Neural cell (in vitro differentiated cells): ENCODE measurements at regions not wholly inside any gene's neighbourhood (a gene's known extent, or its start where the extent isn't known, plus 50 kb on each side); places are given as distances from the start of the nearest gene placed in this dataset.

Experiments used
- H2AFZ ChIP-seq: fragments of 200-600, 300-800 bp; sonication (generic), shearing (Covaris generic); 2 replicates; pipeline ENCODE4 v1.6.0; 2014; ENCODE audit warnings: low read depth, mild to moderate bottlenecking, antibody characterized with exemption, low read length, moderate library complexity
- H3F3A ChIP-seq: fragments of 200-600 bp; shearing (Covaris generic); 2 replicates; pipeline ENCODE4 v1.6.1; 2016; ENCODE audit warnings: mild to moderate bottlenecking, moderate library complexity, mixed read lengths, antibody characterized with exemption, low read length; ENCODE audit not compliant: insufficient read depth, poor library complexity, severe bottlenecking
- H3K27ac ChIP-seq: fragments of 200-600, 300-800 bp; sonication (generic), shearing (Covaris generic); 2 replicates; pipeline ENCODE4 v1.5.1; 2014; ENCODE audit warnings: mild to moderate bottlenecking, low read length, moderate library complexity
- H3K27me3 ChIP-seq: fragments of 300-800, 200-600 bp; sonication (generic), shearing (Covaris generic); 2 replicates; pipeline ENCODE4 v1.6.0; 2014; ENCODE audit warnings: mild to moderate bottlenecking, low read depth, low read length, moderate library complexity; ENCODE audit not compliant: insufficient read depth
- H3K36me3 ChIP-seq: fragments of 300-800, 200-600 bp; sonication (generic), shearing (Covaris generic); 2 replicates; pipeline ENCODE4 v1.5.1; 2014; ENCODE audit warnings: mild to moderate bottlenecking, antibody characterized with exemption, low read length, moderate library complexity; ENCODE audit not compliant: insufficient read depth
- H3K4me2 ChIP-seq: fragments of 300-800, 200-600 bp; sonication (generic), shearing (Covaris generic); 2 replicates; pipeline ENCODE4 v1.6.0; 2014; ENCODE audit warnings: mild to moderate bottlenecking, low read length
- H3K4me3 ChIP-seq: fragments of 300-800, 200-600 bp; sonication (generic), shearing (Covaris generic); 2 replicates; pipeline ENCODE4 v1.5.1; 2014; ENCODE audit warnings: mild to moderate bottlenecking, low read length, moderate library complexity
- H3K79me2 ChIP-seq: fragments of 200-600 bp; shearing (Covaris generic); replicated peaks from 2 replicates; pipeline ENCODE4 v1.6.0; 2014; ENCODE audit warnings: mild to moderate bottlenecking, low read length, moderate library complexity; ENCODE audit not compliant: insufficient read depth
- H3K9ac ChIP-seq: fragments of 300-800, 200-600 bp; sonication (generic), shearing (Covaris generic); 2 replicates; pipeline ENCODE4 v1.6.1; 2016; ENCODE audit warnings: mild to moderate bottlenecking, low read length, mixed read lengths
- H3K9me2 ChIP-seq: fragments of 200-600 bp; shearing (Covaris generic); 2 replicates; pipeline ENCODE4 v1.6.1; 2016; ENCODE audit warnings: mild to moderate bottlenecking, low read length, mixed read lengths; ENCODE audit not compliant: insufficient read depth
- H3K9me3 ChIP-seq: fragments of 200-600, 300-800 bp; sonication (generic), shearing (Covaris generic); 2 replicates; pipeline ENCODE4 v1.6.1; 2016; ENCODE audit warnings: mild to moderate bottlenecking, mixed run types, low read length, moderate library complexity, mixed read lengths
- H4K20me1 ChIP-seq: fragments of 200-600 bp; shearing (Covaris generic); 2 replicates; pipeline ENCODE4 v1.6.1; 2016; ENCODE audit warnings: mild to moderate bottlenecking, mixed run types; ENCODE audit not compliant: insufficient read depth
- CTCF ChIP-seq: fragments of 450-650 bp; IDR thresholded peaks from 2 replicates; pipeline ENCODE4 v1.5.1; 2014; ENCODE audit warnings: antibody characterized with exemption, mild to moderate bottlenecking, moderate library complexity; ENCODE audit not compliant: poor library complexity, severe bottlenecking
- EP300 ChIP-seq: fragments of 450-650 bp; conservative IDR thresholded peaks from 2 replicates; pipeline ENCODE4 v1.6.1; 2014; ENCODE audit warnings: antibody characterized with exemption, mild to moderate bottlenecking, moderate library complexity; ENCODE audit not compliant: poor library complexity, severe bottlenecking
- EZH2 ChIP-seq: fragments of 200-600, 300-800 bp; shearing (Covaris generic), sonication (generic); IDR thresholded peaks from 2 replicates; pipeline ENCODE4 v1.6.1; 2014; ENCODE audit warnings: antibody characterized with exemption, low read length, borderline replicate concordance, mild to moderate bottlenecking; ENCODE audit not compliant: insufficient read depth, poor library complexity, severe bottlenecking
- MXI1 ChIP-seq: fragments of 450-650 bp; conservative IDR thresholded peaks from 2 replicates; pipeline ENCODE4 v1.6.1; 2014; ENCODE audit warnings: antibody characterized with exemption, mild to moderate bottlenecking; ENCODE audit not compliant: poor library complexity, severe bottlenecking
- POLR2AphosphoS5 ChIP-seq: IDR thresholded peaks from 2 replicates; pipeline ENCODE4 v1.6.1; 2012
- RAD21 ChIP-seq: fragments of 450-650 bp; conservative IDR thresholded peaks from 2 replicates; pipeline ENCODE4 v1.6.1; 2014; ENCODE audit warnings: antibody characterized with exemption, mild to moderate bottlenecking, moderate library complexity
- REST ChIP-seq: IDR thresholded peaks from 2 replicates; pipeline ENCODE4 v1.6.1; 2012; ENCODE audit warnings: borderline replicate concordance
- SMC3 ChIP-seq: fragments of 450-650 bp; conservative IDR thresholded peaks from 2 replicates; pipeline ENCODE4 v1.6.1; 2014; ENCODE audit warnings: antibody characterized with exemption, mild to moderate bottlenecking, moderate library complexity; ENCODE audit not compliant: poor library complexity
- TAF1 ChIP-seq: IDR thresholded peaks from 2 replicates; pipeline ENCODE4 v1.6.1; 2012; ENCODE audit warnings: low read depth

GRCh38 chr12:130226126-130226525 is 63.9 kb downstream of the FZD10 start:
- Histone ChIP-seq H3K27ac (no peak overlapping the region), H3K4me3 (no peak overlapping the region), H2AFZ (no peak overlapping the region), H4K20me1 (no peaks in the 10 kb centered on the region), H3F3A (no peaks in the 10 kb centered on the region), H3K79me2 (no peaks in the 10 kb centered on the region), H3K4me2 (no peak overlapping the region), H3K9me2 (no peaks in the 10 kb centered on the region), H3K27me3 (no peaks in the 10 kb centered on the region), H3K9ac (no peak overlapping the region), H3K36me3 (no peaks in the 10 kb centered on the region), H3K9me3 (peaks cover 3% of the 10 kb centered on the region)
- TF ChIP-seq TAF1: no peak
- no peak for TF ChIP-seq MXI1
- no peak for TF ChIP-seq SMC3
- no peak for TF ChIP-seq EP300
- TF ChIP-seq POLR2AphosphoS5: no peak
- TF ChIP-seq REST: no peak
- no peak for TF ChIP-seq EZH2
- TF ChIP-seq CTCF: no peak
- TF ChIP-seq RAD21: no peak

- H3K9ac ChIP-seq: no peak overlapping the region
- no peaks in the 10 kb centered on the region for H3F3A ChIP-seq
- H3K9me3 ChIP-seq: peaks cover 3% of the 10 kb centered on the region
- no peaks in the 10 kb centered on the region for H4K20me1 ChIP-seq
- H3K4me3 ChIP-seq: no peak overlapping the region
- no peaks in the 10 kb centered on the region for H3K79me2 ChIP-seq
- H3K9me2 ChIP-seq: no peaks in the 10 kb centered on the region
- H2AFZ ChIP-seq: no peak overlapping the region
- H3K36me3 ChIP-seq: no peaks in the 10 kb centered on the region
- TF ChIP-seq CTCF (no peak), EZH2 (no peak), EP300 (no peak), REST (no peak), MXI1 (no peak), RAD21 (no peak), SMC3 (no peak), POLR2AphosphoS5 (no peak), TAF1 (no peak)
- no peak overlapping the region for H3K4me2 ChIP-seq
- H3K27ac ChIP-seq: no peak overlapping the region
- no peaks in the 10 kb centered on the region for H3K27me3 ChIP-seq
These were observed 64.5 kb downstream of the FZD10 start for GRCh38 chr12:130226771-130227170.
